ENCODE measurements at regions not wholly inside any gene's neighbourhood (a gene's known extent, or its start where the extent isn't known, plus 50 kb on each side); places are given as distances from the start of the nearest gene placed in this dataset.

GRCh38 chr1:10870493-10871096, 74.1 kb upstream of the CASZ1 start:
- no peak for TF ChIP-seq EZH2 (IDR thresholded peaks at IDR 0.05; ENCODE audit: insufficient read depth, poor library complexity, severe bottlenecking)
- no peak for TF ChIP-seq EZH2phosphoT487 (IDR thresholded peaks at IDR 0.05; ENCODE audit: insufficient read depth, low read depth)
